ENCODE measurements at regions not wholly inside any gene's neighbourhood (a gene's known extent, or its start where the extent isn't known, plus 50 kb on each side); places are given as distances from the start of the nearest gene placed in this dataset.

GRCh38 chr9:11064909-11065308 is 452.1 kb upstream of the PTPRD start:
- TF ChIP-seq CTCF (IDR thresholded peaks at IDR 0.05; ENCODE audit: low read depth, low read length, missing control alignments), result no peak
- in situ Hi-C loops (cut with HindIII; ENCODE audit: low sequenced_read_pairs), result no loop called here
- DNase-seq (ENCODE audit: low read depth), result no peak
- H3K4me3 ChIP-seq (ENCODE audit: low read depth, low read length), result no peak overlapping the region

GRCh38 chr9:11072176-11072575 is 459.4 kb upstream of the PTPRD start:
- DNase-seq (ENCODE audit: low read depth), result no peak
- no peak for TF ChIP-seq CTCF (IDR thresholded peaks at IDR 0.05; ENCODE audit: low read depth, low read length, missing control alignments)
- in situ Hi-C loops (cut with HindIII; ENCODE audit: low sequenced_read_pairs), result no loop called here
- no peak overlapping the region for H3K4me3 ChIP-seq (ENCODE audit: low read depth, low read length)

- in situ Hi-C loops (cut with HindIII; ENCODE audit: low sequenced_read_pairs), result no loop called here
- no peak for TF ChIP-seq CTCF (IDR thresholded peaks at IDR 0.05; ENCODE audit: low read depth, low read length, missing control alignments)
- peak; percentile 32 for DNase-seq (ENCODE audit: low read depth)
- H3K4me3 ChIP-seq (ENCODE audit: low read depth, low read length), result no peak overlapping the region
Measured at GRCh38 chr9:11086561-11086960, 473.8 kb upstream of the PTPRD start.

- H3K4me3 ChIP-seq (ENCODE audit: low read depth, low read length), result no peak overlapping the region
- in situ Hi-C loops (cut with HindIII; ENCODE audit: low sequenced_read_pairs), result no loop called here
- DNase-seq (ENCODE audit: low read depth), result no peak
- TF ChIP-seq CTCF (IDR thresholded peaks at IDR 0.05; ENCODE audit: low read depth, low read length, missing control alignments), result no peak
Measured at GRCh38 chr9:11088821-11089374, 476.1 kb upstream of the PTPRD start.

GRCh38 chr9:11092974-11093373 is 480.2 kb upstream of the PTPRD start:
- in situ Hi-C loops (cut with HindIII; ENCODE audit: low sequenced_read_pairs), result no loop called here
- DNase-seq (ENCODE audit: low read depth), result no peak
- no peak overlapping the region for H3K4me3 ChIP-seq (ENCODE audit: low read depth, low read length)
- no peak for TF ChIP-seq CTCF (IDR thresholded peaks at IDR 0.05; ENCODE audit: low read depth, low read length, missing control alignments)

- DNase-seq (ENCODE audit: low read depth), result no peak
- no peak for TF ChIP-seq CTCF (IDR thresholded peaks at IDR 0.05; ENCODE audit: low read depth, low read length, missing control alignments)
- no peak overlapping the region for H3K4me3 ChIP-seq (ENCODE audit: low read depth, low read length)
- in situ Hi-C loops (cut with HindIII; ENCODE audit: low sequenced_read_pairs), result no loop called here
Measured at GRCh38 chr9:11097020-11097419, 484.2 kb upstream of the PTPRD start.

GRCh38 chr9:11103525-11103924 is 490.7 kb upstream of the PTPRD start:
- no peak for DNase-seq (ENCODE audit: low read depth)
- in situ Hi-C loops (cut with HindIII; ENCODE audit: low sequenced_read_pairs), result no loop called here
- TF ChIP-seq CTCF (IDR thresholded peaks at IDR 0.05; ENCODE audit: low read depth, low read length, missing control alignments), result no peak
- H3K4me3 ChIP-seq (ENCODE audit: low read depth, low read length), result no peak overlapping the region

Measured in astrocyte of the cerebellum (primary cell).